ENCODE measurements at regions not wholly inside any gene's neighbourhood (a gene's known extent, or its start where the extent isn't known, plus 50 kb on each side); places are given as distances from the start of the nearest gene placed in this dataset.
"Not testable (repeated sequence)": the region's sequence is repeated elsewhere in the genome, so short reads cannot be mapped to it uniquely, and the experiment has no call there.

GRCh38 chr11:38711110-38711509 is 2113.1 kb upstream of the RAG2 start:
- H3K27ac ChIP-seq: no peak overlapping the region
- H3K4me3 ChIP-seq: no peak overlapping the region
- intact Hi-C loops (cut with DNase I; ENCODE audit: low total_unique reads): no loop called here
- DNase-seq: no peak
- no peaks in the 10 kb centered on the region for H3K27me3 ChIP-seq (replicated peaks in 1 of 7)
- TF ChIP-seq POLR2AphosphoS5 (IDR thresholded peaks at IDR 0.05) (no peak), POLR2A (IDR thresholded peaks at IDR 0.05) (no peak), CTCF (IDR thresholded peaks at IDR 0.05 in 8 of 11, conservative IDR thresholded peaks at IDR 0.05 in 3 of 11) (no peak)
- H3K9me3 ChIP-seq: peaks cover 0 to 4% (median 0%) of the 10 kb centered on the region in 8 donors
- no peaks in the 10 kb centered on the region for H3K36me3 ChIP-seq
- no peaks in the 10 kb centered on the region for H3K4me1 ChIP-seq

GRCh38 chr11:38710262-38710661 is 2112.2 kb upstream of the RAG2 start:
- Histone ChIP-seq H3K27me3 (replicated peaks in 1 of 7) (no peaks in the 10 kb centered on the region), H3K4me3 (no peak overlapping the region), H3K9me3 (peaks cover 0 to 4% (median 0%) of the 10 kb centered on the region in 8 donors), H3K27ac (no peak overlapping the region), H3K36me3 (no peaks in the 10 kb centered on the region), H3K4me1 (no peaks in the 10 kb centered on the region)
- WGBS, 5 donors: 70 to 83% (median 75%) methylated on average over 5 of the region's 5 CpGs
- TF ChIP-seq POLR2A (IDR thresholded peaks at IDR 0.05): no peak
- TF ChIP-seq CTCF (IDR thresholded peaks at IDR 0.05 in 8 of 11, conservative IDR thresholded peaks at IDR 0.05 in 3 of 11): no peak
- TF ChIP-seq POLR2AphosphoS5 (IDR thresholded peaks at IDR 0.05): no peak
- intact Hi-C loops (cut with DNase I; ENCODE audit: low total_unique reads): no loop called here
- no peak for DNase-seq

DNA sequence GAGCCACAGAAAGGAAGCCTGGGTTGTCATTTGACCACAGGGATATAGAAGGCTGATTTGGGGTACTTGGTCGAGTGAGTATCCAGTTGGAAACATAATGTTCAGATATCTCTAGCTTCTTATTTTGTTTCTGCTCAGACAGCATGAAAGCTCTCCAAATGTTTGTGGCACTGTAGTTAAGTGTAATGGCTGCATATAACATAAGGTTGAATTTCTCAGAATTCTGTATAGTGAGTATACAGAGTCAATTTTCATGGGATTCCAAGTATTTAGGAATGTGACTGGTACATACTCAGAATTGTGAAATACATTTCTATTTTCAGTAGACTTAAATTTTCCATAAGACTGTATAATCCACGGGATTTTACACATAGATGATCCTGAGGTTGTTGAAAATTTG is 2102.1 kb upstream of the RAG2 start:
- Histone ChIP-seq H3K9me3 (peaks cover 0 to 14% (median 0%) of the 10 kb centered on the region in 8 donors), H3K36me3 (no peaks in the 10 kb centered on the region), H3K27ac (no peak overlapping the region), H3K27me3 (replicated peaks in 1 of 7) (no peaks in the 10 kb centered on the region), H3K4me1 (no peaks in the 10 kb centered on the region), H3K4me3 (no peak overlapping the region)
- DNase-seq: no peak
- intact Hi-C loops (cut with DNase I; ENCODE audit: low total_unique reads): no loop called here
- TF ChIP-seq CTCF (IDR thresholded peaks at IDR 0.05 in 8 of 11, conservative IDR thresholded peaks at IDR 0.05 in 3 of 11): no peak
- no peak for TF ChIP-seq POLR2A (IDR thresholded peaks at IDR 0.05)
- no peak for TF ChIP-seq POLR2AphosphoS5 (IDR thresholded peaks at IDR 0.05)
- WGBS, 5 donors: 51 to 72% (median 60%) methylated on average over 2 of the region's 2 CpGs

- TF ChIP-seq POLR2AphosphoS5 (IDR thresholded peaks at IDR 0.05) (no peak), POLR2A (IDR thresholded peaks at IDR 0.05) (no peak), CTCF (IDR thresholded peaks at IDR 0.05 in 8 of 11, conservative IDR thresholded peaks at IDR 0.05 in 3 of 11) (no peak)
- Histone ChIP-seq H3K27ac (no peak overlapping the region), H3K9me3 (peaks cover 0 to 20% (median 11%) of the 10 kb centered on the region in 8 donors), H3K27me3 (replicated peaks in 1 of 7) (no peaks in the 10 kb centered on the region), H3K4me1 (no peaks in the 10 kb centered on the region), H3K36me3 (no peaks in the 10 kb centered on the region), H3K4me3 (no peak overlapping the region)
- WGBS, 5 donors: 88 to 100% (median 94%) methylated on average over 1 of the region's 1 CpG; no CpG with 5 or more reads in 1 of the 5 donors
- intact Hi-C loops (cut with DNase I; ENCODE audit: low total_unique reads): no loop called here
- peak; percentile 51 for DNase-seq
Measured at GRCh38 chr11:38693306-38693705, 2095.3 kb upstream of the RAG2 start.

GRCh38 chr11:38690211-38690610 is 2092.2 kb upstream of the RAG2 start:
- peaks cover 0 to 18% (median 4%) of the 10 kb centered on the region in 8 donors for H3K9me3 ChIP-seq
- H3K4me3 ChIP-seq; H3K27ac ChIP-seq; H3K27me3 ChIP-seq (replicated peaks in 1 of 7); H3K36me3 ChIP-seq; intact Hi-C loops (cut with DNase I; ENCODE audit: low total_unique reads); H3K4me1 ChIP-seq: not testable (repeated sequence)
- WGBS, 5 donors: 69 to 73% (median 72%) methylated on average over 2 of the region's 2 CpGs
- DNase-seq: peak; percentile 13

Measured in spleen (tissue), 11 donors.